ENCODE measurements at regions not wholly inside any gene's neighbourhood (a gene's known extent, or its start where the extent isn't known, plus 50 kb on each side); places are given as distances from the start of the nearest gene placed in this dataset.
A peak's percentile ranks its signal among the peaks of the same experiment; 100 is the strongest.
"Not testable (repeated sequence)": the region's sequence is repeated elsewhere in the genome, so short reads cannot be mapped to it uniquely, and the experiment has no call there.

DNA sequence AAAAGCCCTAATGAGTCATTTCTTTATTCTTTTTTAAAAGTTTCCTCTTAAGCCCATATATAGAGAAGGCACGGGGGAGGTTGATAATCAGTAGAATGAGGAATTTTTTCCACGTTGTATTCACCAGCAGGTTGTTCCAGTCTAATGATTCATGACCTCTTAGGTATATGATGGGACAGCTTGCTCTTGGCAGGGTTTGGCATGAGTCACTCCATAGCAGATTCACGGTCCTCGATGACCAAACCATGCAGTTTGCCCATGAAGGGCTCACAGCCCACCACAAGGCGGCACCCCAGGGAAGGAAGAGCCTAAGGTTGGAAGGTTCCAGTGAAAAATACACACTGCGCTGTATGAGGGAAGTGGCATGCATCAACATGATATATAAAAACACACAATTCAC, 623.8 kb upstream of the DIPK2B start:
- peak; percentile 87 for DNase-seq

DNA sequence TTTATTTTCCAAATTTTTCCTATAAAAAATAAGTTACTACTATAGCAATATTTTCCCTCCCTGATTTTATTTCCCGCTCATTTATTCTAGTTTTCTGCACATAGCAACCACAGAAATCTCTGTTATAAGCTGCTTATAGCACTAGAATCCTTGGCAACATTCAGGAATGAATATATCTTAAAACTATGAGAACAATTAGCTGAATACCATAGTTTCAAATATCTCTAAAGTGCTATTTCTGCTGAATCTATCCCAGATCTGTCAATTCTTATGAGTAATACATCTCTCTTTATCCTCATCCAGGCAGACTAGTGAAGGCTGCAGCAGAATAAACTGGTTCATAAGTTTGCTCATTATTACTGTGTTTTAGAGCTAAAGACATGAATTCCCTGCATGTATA, 622.9 kb upstream of the DIPK2B start:
- in situ Hi-C loops (cut with HindIII; ENCODE audit: low pct_ligation_motif_present, low pct_unique_long_range_greater_than_20kb, low sequenced_read_pairs): no loop called here

More for the DNA sequence above, 623.8 kb upstream of the DIPK2B start:
- in situ Hi-C loops (cut with HindIII; ENCODE audit: low pct_ligation_motif_present, low pct_unique_long_range_greater_than_20kb, low sequenced_read_pairs): no loop called here

DNA sequence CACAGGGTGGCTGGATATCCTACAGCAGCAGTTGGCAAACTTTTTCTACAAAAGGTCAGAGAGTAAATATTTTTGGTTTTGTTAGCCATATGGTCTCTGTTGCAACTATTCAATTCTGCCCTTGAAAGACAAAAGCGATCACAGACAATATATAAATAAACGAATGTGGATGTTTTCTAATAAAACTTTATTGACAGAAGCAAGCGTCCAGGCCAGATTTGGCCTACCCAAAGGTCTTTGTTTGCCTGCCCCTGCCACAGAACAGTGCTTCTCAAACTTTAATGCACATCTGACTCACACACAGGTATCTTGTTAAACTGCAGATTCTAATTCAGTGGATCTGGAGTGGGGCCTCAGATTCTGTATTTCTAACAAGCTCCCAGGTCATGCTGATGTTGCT, 621.4 kb upstream of the DIPK2B start:
- in situ Hi-C loops (cut with HindIII; ENCODE audit: low pct_ligation_motif_present, low pct_unique_long_range_greater_than_20kb, low sequenced_read_pairs): no loop called here
- no peak for DNase-seq

More for the DNA sequence above, 622.9 kb upstream of the DIPK2B start:
- no peak for DNase-seq

DNA sequence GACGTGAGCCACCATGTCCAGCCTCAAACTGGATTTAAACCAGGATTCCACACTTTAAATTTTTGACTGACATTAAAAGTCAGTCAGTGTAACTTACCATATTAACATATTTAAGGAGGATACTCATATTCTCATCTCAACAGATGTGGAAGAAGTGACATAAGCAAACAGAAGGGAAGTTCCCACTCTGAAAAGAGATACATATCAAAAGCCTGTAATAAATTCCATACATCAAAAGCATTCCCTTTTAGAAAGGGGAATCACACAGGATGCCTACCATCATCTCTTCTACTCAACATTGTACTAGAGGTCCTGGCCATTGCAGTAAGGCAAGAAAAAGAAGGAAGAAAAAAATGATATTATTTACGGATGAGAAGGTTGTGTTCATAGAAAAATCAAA, 618.2 kb upstream of the DIPK2B start:
- no peak for DNase-seq
- in situ Hi-C loops (cut with HindIII; ENCODE audit: low pct_ligation_motif_present, low pct_unique_long_range_greater_than_20kb, low sequenced_read_pairs): no loop called here

DNA sequence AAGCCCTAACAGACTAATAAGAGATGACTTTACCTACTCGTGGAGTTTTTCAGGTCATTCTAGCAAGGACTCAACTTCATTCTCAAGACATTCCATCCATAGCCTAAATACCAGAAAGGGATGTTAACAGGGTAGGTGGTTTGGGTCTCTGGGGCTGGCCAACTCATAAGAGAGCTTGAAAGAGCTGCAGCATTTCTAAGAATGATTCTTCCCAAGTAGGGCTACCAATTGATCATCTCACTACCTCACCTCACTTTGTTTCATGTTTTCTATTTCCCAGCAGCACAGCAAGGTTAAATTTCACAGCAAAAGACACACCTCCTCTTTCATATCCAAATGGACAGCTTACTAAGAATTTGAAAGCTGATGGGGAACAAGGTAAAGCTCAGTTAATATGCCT, 614.8 kb upstream of the DIPK2B start:
- in situ Hi-C loops (cut with HindIII; ENCODE audit: low pct_ligation_motif_present, low pct_unique_long_range_greater_than_20kb, low sequenced_read_pairs): no loop called here
- DNase-seq: no peak

GRCh38 chrX:45811326-45811725, 610.6 kb upstream of the DIPK2B start:
- no peak for DNase-seq
- in situ Hi-C loops (cut with HindIII; ENCODE audit: low pct_ligation_motif_present, low pct_unique_long_range_greater_than_20kb, low sequenced_read_pairs): no loop called here

DNA sequence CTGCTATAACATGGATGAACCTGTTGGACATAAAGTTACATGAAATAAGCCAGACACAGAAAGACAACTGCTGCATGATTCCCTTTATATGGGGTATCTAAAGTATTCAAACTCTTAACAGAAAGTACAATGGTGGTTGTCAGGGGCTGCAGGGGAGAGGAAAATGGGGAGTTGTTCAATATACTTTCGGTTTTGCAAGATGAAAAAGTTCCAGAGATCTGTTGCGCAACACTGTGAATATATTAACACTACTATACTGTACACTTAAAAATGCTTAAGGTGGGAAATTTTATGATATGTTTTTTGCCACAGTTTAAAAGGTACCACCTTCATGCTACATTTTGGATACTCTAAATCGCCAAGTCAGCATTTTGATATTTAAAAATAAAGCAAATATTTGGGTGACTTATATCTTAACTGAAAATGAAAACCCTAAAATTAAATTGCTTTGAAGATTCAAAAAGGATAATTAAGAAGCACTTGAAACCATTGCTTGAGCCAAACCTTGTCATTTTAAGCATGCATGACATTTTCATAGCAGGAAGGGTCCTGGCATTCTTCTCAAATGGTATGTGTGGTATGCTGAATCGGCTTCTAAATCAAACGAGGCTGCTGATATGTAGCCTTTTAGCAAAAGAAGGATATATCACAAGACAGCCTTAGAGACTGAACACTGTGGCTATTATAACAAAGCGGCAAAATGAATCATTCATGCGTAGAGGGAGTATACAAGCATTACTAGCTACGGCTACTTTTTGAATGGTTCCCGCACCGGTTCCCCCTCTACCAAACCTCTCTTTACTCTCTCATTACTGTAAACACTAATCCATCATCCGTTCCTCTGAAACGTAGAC, 607.1 kb upstream of the DIPK2B start:
- in situ Hi-C loops (cut with HindIII; ENCODE audit: low pct_ligation_motif_present, low pct_unique_long_range_greater_than_20kb, low sequenced_read_pairs): no loop called here
- DNase-seq: peak; percentile 58

DNA sequence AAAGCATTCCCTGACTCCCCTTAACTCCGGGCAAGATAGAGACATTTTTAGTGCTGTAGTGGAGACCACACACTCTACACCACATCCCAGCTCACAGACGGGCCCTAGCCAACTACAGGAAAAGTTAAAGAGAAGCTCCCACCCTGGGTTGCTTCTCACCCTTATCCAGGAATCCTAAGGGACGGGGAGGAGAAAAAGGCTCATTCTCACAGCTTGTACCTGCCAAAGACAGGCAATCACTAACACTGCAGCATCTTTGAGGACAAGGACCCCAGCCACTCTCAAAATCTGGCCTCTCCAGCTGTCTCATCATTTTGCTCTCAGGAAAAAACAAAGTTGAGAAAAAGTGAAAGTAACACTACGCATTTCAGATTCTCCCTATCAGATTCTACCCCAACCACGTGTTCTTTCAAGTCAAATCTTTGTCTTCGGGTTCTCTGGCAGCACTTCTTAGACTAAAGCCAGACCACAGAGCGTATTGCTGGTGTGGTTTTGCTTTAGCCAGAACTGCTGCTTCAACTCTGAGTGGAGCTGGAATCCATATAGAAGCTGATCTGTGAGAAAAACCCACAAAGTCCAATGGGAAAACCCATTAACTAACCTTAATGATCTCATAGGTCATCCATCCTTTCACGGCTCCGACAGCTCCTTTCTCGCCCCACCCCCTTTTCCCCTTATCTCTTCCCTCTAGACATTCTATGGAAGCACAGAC, 605.9 kb upstream of the DIPK2B start:
- in situ Hi-C loops (cut with HindIII; ENCODE audit: low pct_ligation_motif_present, low pct_unique_long_range_greater_than_20kb, low sequenced_read_pairs): no loop called here
- DNase-seq: peak; percentile 79

- DNase-seq: no peak
- in situ Hi-C loops (cut with HindIII; ENCODE audit: low pct_ligation_motif_present, low pct_unique_long_range_greater_than_20kb, low sequenced_read_pairs): no loop called here
Measured at GRCh38 chrX:45804276-45804675, 603.6 kb upstream of the DIPK2B start.

- peak; percentile 74 for DNase-seq
Measured at GRCh38 chrX:45803383-45803921, 602.8 kb upstream of the DIPK2B start.

GRCh38 chrX:45801554-45801953, 600.9 kb upstream of the DIPK2B start:
- in situ Hi-C loops (cut with HindIII; ENCODE audit: low pct_ligation_motif_present, low pct_unique_long_range_greater_than_20kb, low sequenced_read_pairs): no loop called here
- DNase-seq: peak; percentile 47

More at GRCh38 chrX:45803383-45803921, 602.8 kb upstream of the DIPK2B start:
- in situ Hi-C loops (cut with HindIII; ENCODE audit: low pct_ligation_motif_present, low pct_unique_long_range_greater_than_20kb, low sequenced_read_pairs): no loop called here

GRCh38 chrX:45800746-45801453, 600.2 kb upstream of the DIPK2B start:
- DNase-seq: not testable (repeated sequence)

DNA sequence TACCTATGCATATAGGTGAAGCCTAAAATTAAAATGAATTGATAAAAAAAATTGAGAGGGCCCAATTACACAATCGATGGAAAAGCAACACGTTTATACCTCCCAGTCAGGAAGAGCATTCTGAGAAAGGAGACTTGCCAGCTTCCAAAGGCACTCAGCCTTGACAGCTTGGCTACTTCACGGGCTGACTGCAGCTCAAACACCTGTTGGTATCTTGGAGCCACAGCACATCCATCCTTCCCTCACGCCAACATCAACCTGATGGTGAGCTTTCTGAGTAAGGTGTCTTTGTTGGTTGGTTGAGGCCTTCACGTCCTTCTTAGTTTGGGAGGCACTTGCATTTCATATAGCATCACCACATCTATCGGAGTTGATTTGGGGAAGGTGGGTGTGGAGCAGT, 598.9 kb upstream of the DIPK2B start:
- no peak for DNase-seq
- in situ Hi-C loops (cut with HindIII; ENCODE audit: low pct_ligation_motif_present, low pct_unique_long_range_greater_than_20kb, low sequenced_read_pairs): no loop called here

More at GRCh38 chrX:45800746-45801453, 600.2 kb upstream of the DIPK2B start:
- in situ Hi-C loops (cut with HindIII; ENCODE audit: low pct_ligation_motif_present, low pct_unique_long_range_greater_than_20kb, low sequenced_read_pairs): not testable (repeated sequence)

DNA sequence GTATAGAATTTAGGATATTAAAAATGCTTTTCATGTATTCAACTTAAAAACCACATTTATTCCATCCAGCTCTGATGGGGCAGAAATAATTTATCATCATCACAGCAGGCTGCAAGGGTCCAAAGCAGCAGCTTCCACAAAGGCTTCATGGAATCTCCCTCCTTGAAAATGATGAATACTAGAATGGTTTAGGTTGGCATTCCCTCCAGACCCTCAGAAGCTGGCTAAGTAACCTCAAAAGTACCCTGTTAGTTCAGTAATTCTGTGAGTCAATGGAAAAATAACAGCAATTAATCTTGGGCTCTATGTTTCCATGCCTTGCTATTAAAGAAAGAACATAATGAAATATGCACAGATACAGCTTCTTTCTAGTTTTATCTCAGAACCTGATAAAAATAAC, 594.9 kb upstream of the DIPK2B start:
- DNase-seq: no peak
- in situ Hi-C loops (cut with HindIII; ENCODE audit: low pct_ligation_motif_present, low pct_unique_long_range_greater_than_20kb, low sequenced_read_pairs): no loop called here

DNA sequence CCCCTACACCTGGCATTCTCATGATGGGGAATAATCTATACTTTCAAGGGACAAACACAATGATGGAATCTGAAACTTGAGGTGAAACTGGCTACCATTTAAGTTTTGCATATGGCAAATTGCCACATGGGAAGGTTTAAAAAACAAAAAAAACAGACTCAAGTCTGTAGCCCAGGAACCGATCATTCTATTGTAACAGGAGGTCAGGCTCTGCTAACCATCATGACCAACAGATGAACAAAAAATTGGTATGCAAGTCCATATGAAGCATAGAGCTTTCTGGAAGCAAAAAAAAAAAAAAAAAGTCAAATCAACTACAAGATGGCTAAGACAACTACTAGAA, 594.3 kb upstream of the DIPK2B start:
- no peak for DNase-seq
- in situ Hi-C loops (cut with HindIII; ENCODE audit: low pct_ligation_motif_present, low pct_unique_long_range_greater_than_20kb, low sequenced_read_pairs): no loop called here

GRCh38 chrX:45794323-45794994, 593.8 kb upstream of the DIPK2B start:
- DNase-seq: no peak
- in situ Hi-C loops (cut with HindIII; ENCODE audit: low pct_ligation_motif_present, low pct_unique_long_range_greater_than_20kb, low sequenced_read_pairs): no loop called here

DNA sequence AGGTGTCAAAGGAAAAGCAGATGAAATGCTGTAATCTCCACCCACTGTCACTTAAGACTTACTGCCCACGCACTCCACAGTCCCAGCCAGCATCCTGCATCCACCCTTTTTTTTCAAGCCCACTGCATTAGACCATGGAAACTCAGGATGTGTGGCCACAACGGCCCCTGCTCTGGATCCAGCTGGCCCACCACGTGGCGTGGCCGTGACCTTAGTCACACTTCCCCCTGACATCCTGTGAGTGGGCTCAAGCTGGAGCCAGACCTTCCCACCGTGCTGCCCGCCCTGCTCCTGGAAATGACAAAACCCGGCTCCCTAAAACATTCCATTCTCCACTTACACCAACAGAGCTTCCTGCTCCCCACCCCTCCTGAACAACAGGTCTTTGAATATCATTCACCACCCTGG, 588.3 kb upstream of the DIPK2B start:
- no peak for DNase-seq

GRCh38 chrX:45788315-45788714, 587.6 kb upstream of the DIPK2B start:
- no peak for DNase-seq
- in situ Hi-C loops (cut with HindIII; ENCODE audit: low pct_ligation_motif_present, low pct_unique_long_range_greater_than_20kb, low sequenced_read_pairs): no loop called here

More for the DNA sequence above, 588.3 kb upstream of the DIPK2B start:
- in situ Hi-C loops (cut with HindIII; ENCODE audit: low pct_ligation_motif_present, low pct_unique_long_range_greater_than_20kb, low sequenced_read_pairs): no loop called here
